BLaER1 treated with 17β-estradiol and CSF1 and Interleukin-3, amounts not matched to agents 10 nM and 100 nM (cell line): ENCODE measurements at regions not wholly inside any gene's neighbourhood (a gene's known extent, or its start where the extent isn't known, plus 50 kb on each side); places are given as distances from the start of the nearest gene placed in this dataset.
"Not testable (repeated sequence)": the region's sequence is repeated elsewhere in the genome, so short reads cannot be mapped to it uniquely, and the experiment has no call there.

Source experiments
- H3K27ac ChIP-seq, 11 experiments: shearing (Covaris generic); formaldehyde crosslinking; 2 replicates each; pipeline ENCODE4 v1.8.1; 2022
- H3K27me3 ChIP-seq, 11 experiments: shearing (Covaris generic); formaldehyde crosslinking; 2 replicates each; pipeline ENCODE4 v1.8.1; 2022
- H3K36me3 ChIP-seq, 11 experiments: shearing (Covaris generic); formaldehyde crosslinking; 2 replicates each; pipeline ENCODE4 v1.8.1; 2022
- H3K4me1 ChIP-seq, 10 experiments: shearing (Covaris generic); formaldehyde crosslinking; 2 replicates each; pipeline ENCODE4 v1.8.1; 2022
- H3K4me2 ChIP-seq, 11 experiments: shearing (Covaris generic); formaldehyde crosslinking; 2 replicates each; pipeline ENCODE4 v1.8.1; 2022
- H3K4me3 ChIP-seq, 10 experiments: shearing (Covaris generic); formaldehyde crosslinking; 2 replicates each; pipeline ENCODE4 v1.8.1; 2022
- H3K9ac ChIP-seq, 11 experiments: shearing (Covaris generic); formaldehyde crosslinking; 2 replicates each; pipeline ENCODE4 v1.8.1; 2022
- H3K9me3 ChIP-seq, 11 experiments: shearing (Covaris generic); formaldehyde crosslinking; replicated peaks in 1 of 11; 2 replicates each; pipeline ENCODE4 v1.8.1; 2022
- H4K20me1 ChIP-seq, 11 experiments: shearing (Covaris generic); formaldehyde crosslinking; 2 replicates each; pipeline ENCODE4 v1.8.1; 2022
- Cebpa-rat ChIP-seq, 11 experiments: shearing (Covaris generic); IDR thresholded peaks; 2 replicates each; pipeline ENCODE4 v1.8.1; 2022

GRCh38 chr7:153103202-153103601 lies 343.6 kb downstream of the ACTR3B start:
- Histone ChIP-seq H3K9ac (no peak overlapping the region), H3K27me3 (no peaks in the 10 kb centered on the region), H3K4me1 (no peaks in the 10 kb centered on the region), H4K20me1 (no peaks in the 10 kb centered on the region), H3K4me3 (no peak overlapping the region), H3K36me3 (no peaks in the 10 kb centered on the region), H3K4me2 (no peak overlapping the region), H3K9me3 (no peaks in the 10 kb centered on the region), H3K27ac (no peak overlapping the region)
- TF ChIP-seq Cebpa-rat (IDR thresholded peaks at IDR 0.05) = no peak

- no peaks in the 10 kb centered on the region for H3K27me3 ChIP-seq
- H3K36me3 ChIP-seq = no peaks in the 10 kb centered on the region
- H3K9ac ChIP-seq = no peak overlapping the region
- H3K9me3 ChIP-seq = no peaks in the 10 kb centered on the region
- no peaks in the 10 kb centered on the region for H4K20me1 ChIP-seq
- TF ChIP-seq Cebpa-rat (IDR thresholded peaks at IDR 0.05) = no peak
- no peak overlapping the region for H3K4me3 ChIP-seq
- H3K4me2 ChIP-seq = no peak overlapping the region
- no peaks in the 10 kb centered on the region for H3K4me1 ChIP-seq
- H3K27ac ChIP-seq = no peak overlapping the region
Measured at GRCh38 chr7:153107826-153108225, 348.3 kb downstream of the ACTR3B start.

- Histone ChIP-seq H3K27ac (no peak overlapping the region), H3K27me3 (no peaks in the 10 kb centered on the region), H3K4me2 (no peak overlapping the region), H3K36me3 (no peaks in the 10 kb centered on the region), H3K9ac (no peak overlapping the region), H3K4me1 (no peaks in the 10 kb centered on the region), H3K4me3 (no peak overlapping the region), H4K20me1 (no peaks in the 10 kb centered on the region), H3K9me3 (no peaks in the 10 kb centered on the region)
- no peak for TF ChIP-seq Cebpa-rat (IDR thresholded peaks at IDR 0.05)
Measured at GRCh38 chr7:153109566-153109965, 350.0 kb downstream of the ACTR3B start.

GRCh38 chr7:153110606-153111005 lies 351.1 kb downstream of the ACTR3B start:
- Histone ChIP-seq H3K4me2 (no peak overlapping the region), H4K20me1 (no peaks in the 10 kb centered on the region), H3K4me1 (no peaks in the 10 kb centered on the region), H3K4me3 (no peak overlapping the region), H3K9me3 (no peaks in the 10 kb centered on the region), H3K27ac (no peak overlapping the region), H3K9ac (no peak overlapping the region), H3K27me3 (no peaks in the 10 kb centered on the region), H3K36me3 (no peaks in the 10 kb centered on the region)
- TF ChIP-seq Cebpa-rat (IDR thresholded peaks at IDR 0.05) = no peak

- not testable (repeated sequence) for H3K36me3 ChIP-seq, H3K27me3 ChIP-seq, H3K27ac ChIP-seq, H3K4me3 ChIP-seq, H3K9ac ChIP-seq, H3K4me1 ChIP-seq, H4K20me1 ChIP-seq, H3K4me2 ChIP-seq, H3K9me3 ChIP-seq
Measured at GRCh38 chr7:153122255-153122654, 362.7 kb downstream of the ACTR3B start.

- H3K9ac ChIP-seq = no peak overlapping the region
- H3K4me1 ChIP-seq = no peaks in the 10 kb centered on the region
- H3K4me2 ChIP-seq = no peak overlapping the region
- H3K4me3 ChIP-seq = no peak overlapping the region
- TF ChIP-seq Cebpa-rat (IDR thresholded peaks at IDR 0.05) = no peak
- no peaks in the 10 kb centered on the region for H3K27me3 ChIP-seq
- H3K36me3 ChIP-seq = no peaks in the 10 kb centered on the region
- no peaks in the 10 kb centered on the region for H4K20me1 ChIP-seq
- H3K27ac ChIP-seq = no peak overlapping the region
- H3K9me3 ChIP-seq = peaks cover 0 to 7% (median 0%) of the 10 kb centered on the region in 11 experiments; a peak in 2 of 22 replicates
Measured at GRCh38 chr7:153130052-153130451, 370.5 kb downstream of the ACTR3B start.

- Histone ChIP-seq H4K20me1 (no peaks in the 10 kb centered on the region), H3K9ac (no peak overlapping the region), H3K4me2 (no peak overlapping the region), H3K4me3 (no peak overlapping the region), H3K36me3 (no peaks in the 10 kb centered on the region), H3K4me1 (no peaks in the 10 kb centered on the region), H3K27me3 (no peaks in the 10 kb centered on the region), H3K9me3 (peaks cover 0 to 11% (median 0%) of the 10 kb centered on the region in 11 experiments; a peak in 6 of 22 replicates), H3K27ac (no peak overlapping the region)
- no peak for TF ChIP-seq Cebpa-rat (IDR thresholded peaks at IDR 0.05)
Measured at GRCh38 chr7:153151766-153152165, 392.2 kb downstream of the ACTR3B start.

GRCh38 chr7:153152801-153153422 lies 393.4 kb downstream of the ACTR3B start:
- H3K4me3 ChIP-seq = no peak overlapping the region
- H3K4me2 ChIP-seq = no peak overlapping the region
- no peak overlapping the region for H3K27ac ChIP-seq
- H3K36me3 ChIP-seq = no peaks in the 10 kb centered on the region
- no peaks in the 10 kb centered on the region for H3K4me1 ChIP-seq
- H4K20me1 ChIP-seq = no peaks in the 10 kb centered on the region
- no peak overlapping the region for H3K9ac ChIP-seq
- H3K9me3 ChIP-seq = peaks cover 0 to 3% (median 0%) of the 10 kb centered on the region in 11 experiments; a peak in 4 of 22 replicates
- no peak for TF ChIP-seq Cebpa-rat (IDR thresholded peaks at IDR 0.05)
- H3K27me3 ChIP-seq = no peaks in the 10 kb centered on the region

- H3K4me3 ChIP-seq = no peak overlapping the region
- no peaks in the 10 kb centered on the region for H3K27me3 ChIP-seq
- no peak for TF ChIP-seq Cebpa-rat (IDR thresholded peaks at IDR 0.05)
- H3K9ac ChIP-seq = no peak overlapping the region
- no peak overlapping the region for H3K4me2 ChIP-seq
- no peaks in the 10 kb centered on the region for H4K20me1 ChIP-seq
- H3K9me3 ChIP-seq = peaks cover 0 to 10% (median 5%) of the 10 kb centered on the region in 11 experiments; a peak in 10 of 22 replicates
- H3K36me3 ChIP-seq = no peaks in the 10 kb centered on the region
- no peak overlapping the region for H3K27ac ChIP-seq
- H3K4me1 ChIP-seq = peaks cover 0 to 5% (median 0%) of the 10 kb centered on the region in 10 experiments; a peak in 1 of 20 replicates
Measured at GRCh38 chr7:153158149-153158548, 398.6 kb downstream of the ACTR3B start.

- H3K27ac ChIP-seq = no peak overlapping the region
- H3K9ac ChIP-seq = no peak overlapping the region
- no peak for TF ChIP-seq Cebpa-rat (IDR thresholded peaks at IDR 0.05)
- H4K20me1 ChIP-seq = no peaks in the 10 kb centered on the region
- H3K4me2 ChIP-seq = no peak overlapping the region
- H3K27me3 ChIP-seq = no peaks in the 10 kb centered on the region
- H3K4me1 ChIP-seq = no peaks in the 10 kb centered on the region
- peaks cover 11 to 35% (median 17%) of the 10 kb centered on the region in 11 experiments; a peak in 17 of 22 replicates for H3K9me3 ChIP-seq
- no peak overlapping the region for H3K4me3 ChIP-seq
- H3K36me3 ChIP-seq = no peaks in the 10 kb centered on the region
Measured at GRCh38 chr7:153170287-153170686, 410.7 kb downstream of the ACTR3B start.
